PC-3 (cell line): ENCODE measurements at regions not wholly inside any gene's neighbourhood (a gene's known extent, or its start where the extent isn't known, plus 50 kb on each side); places are given as distances from the start of the nearest gene placed in this dataset.
A peak's percentile ranks its signal among the peaks of the same experiment; 100 is the strongest.

Experiments used
- ATAC-seq: fragments of 200-7000 bp; cut with Tn5 transposase; 2 replicates; pipeline ENCODE4 v1.9.1; 2020; ENCODE audit warnings: mild to moderate bottlenecking, moderate library complexity
- BruUV-seq: library from RNA; stranded (reverse); fragments of 400-500 nt; replicated peaks from 2 replicates; lab custom pipeline; 2021; lab: Mats Ljungman, UMichigan
- CTCF ChIA-PET: fragments of 300-600 bp; sonication (Branson Sonifier 250); formaldehyde crosslinking; loops from one replicate; lab custom pipeline; 2022; ENCODE audit warnings: antibody characterized with exemption; lab: Charles Lee
- POLR2A ChIA-PET: fragments of 300-600 bp; sonication (Branson Sonifier 250); formaldehyde crosslinking; loops from one replicate; lab custom pipeline; 2022; ENCODE audit warnings: antibody characterized with exemption; ENCODE audit not compliant: unreplicated experiment; lab: Charles Lee
- DNase-seq: peaks from one replicate; pipeline ENCODE4 v3.0.0-alpha.2; 2015
- H2AFZ ChIP-seq: fragments of 300-600 bp; sonication (generic); 2 replicates; pipeline ENCODE4 v1.6.0; 2016; ENCODE audit warnings: antibody characterized with exemption, low read length
- H3F3A ChIP-seq: fragments of 300-600 bp; sonication (generic); one replicate; pipeline ENCODE4 v1.6.0; 2017; ENCODE audit warnings: antibody characterized with exemption, low read length, control low read depth, mild to moderate bottlenecking; ENCODE audit not compliant: unreplicated experiment
- H3K27ac ChIP-seq: fragments of 300-600 bp; sonication (generic); 2 replicates; pipeline ENCODE4 v1.5.1; 2016; ENCODE audit warnings: mild to moderate bottlenecking, low read length
- H3K27me3 ChIP-seq: fragments of 300-600 bp; sonication (generic); 2 replicates; pipeline ENCODE4 v1.6.1; 2016; ENCODE audit warnings: low read length, mixed read lengths
- H3K36me3 ChIP-seq: fragments of 300-600 bp; sonication (generic); 2 replicates; pipeline ENCODE4 v1.6.1; 2016; ENCODE audit warnings: low read depth, mixed run types, low read length, mixed read lengths
- H3K4me1 ChIP-seq: fragments of 300-600 bp; sonication (generic); 2 replicates; pipeline ENCODE4 v1.5.1; 2016; ENCODE audit warnings: low read length; ENCODE audit not compliant: insufficient read depth
- H3K4me2 ChIP-seq: fragments of 300-600 bp; sonication (generic); 2 replicates; pipeline ENCODE4 v1.6.0; 2016; ENCODE audit warnings: low read length
- H3K4me3 ChIP-seq: fragments of 300-600 bp; sonication (generic); 2 replicates; pipeline ENCODE4 v1.5.1; 2016; ENCODE audit warnings: mild to moderate bottlenecking, low read length, mixed read lengths
- H3K79me2 ChIP-seq: fragments of 300-600 bp; sonication (generic); 2 replicates; pipeline ENCODE4 v1.6.1; 2017; ENCODE audit warnings: low read length, mixed read lengths
- H3K9ac ChIP-seq: fragments of 300-600 bp; sonication (generic); 2 replicates; pipeline ENCODE4 v1.6.0; 2016; ENCODE audit warnings: mild to moderate bottlenecking, low read length
- H3K9me2 ChIP-seq: fragments of 300-600 bp; sonication (generic); replicated peaks from 2 replicates; pipeline ENCODE4 v1.6.1; 2016; ENCODE audit warnings: mixed run types, low read length, mixed read lengths
- H3K9me3 ChIP-seq: fragments of 300-600 bp; sonication (generic); 2 replicates; pipeline ENCODE4 v1.6.1; 2016; ENCODE audit warnings: low read length, mixed read lengths
- H4K20me1 ChIP-seq: fragments of 300-600 bp; sonication (generic); 2 replicates; pipeline ENCODE4 v1.6.1; 2016; ENCODE audit warnings: low read length, mixed read lengths
- CTCF ChIP-seq: fragments of 300-600 bp; sonication (generic); conservative IDR thresholded peaks from 2 replicates; pipeline ENCODE4 v1.5.1; 2017; ENCODE audit warnings: antibody characterized with exemption, low read depth, mild to moderate bottlenecking, low read length
- EZH2 ChIP-seq: fragments of 300-600 bp; sonication (generic); IDR thresholded peaks from one replicate; pipeline ENCODE4 v1.6.1; 2017; ENCODE audit warnings: antibody characterized with exemption, mild to moderate bottlenecking, low read length; ENCODE audit not compliant: unreplicated experiment
- EZH2phosphoT487 ChIP-seq: fragments of 300-600 bp; sonication (generic); IDR thresholded peaks from 2 replicates; pipeline ENCODE4 v1.6.1; 2018; ENCODE audit warnings: mild to moderate bottlenecking, antibody characterized with exemption, low read length, borderline replicate concordance
- intact Hi-C: fragments of 100-400 bp; cut with micrococcal nuclease; formaldehyde crosslinking; loops from 2 replicates; pipeline ENCODE4 v1.9.0; 2023

- Histone ChIP-seq H3K27me3 (no peaks in the 10 kb centered on the region), H3K9ac (no peak overlapping the region), H3K9me3 (no peaks in the 10 kb centered on the region), H3K36me3 (no peaks in the 10 kb centered on the region), H3K79me2 (no peaks in the 10 kb centered on the region), H3F3A (no peaks in the 10 kb centered on the region), H4K20me1 (no peaks in the 10 kb centered on the region), H3K4me2 (no peak overlapping the region), H3K9me2 (no peaks in the 10 kb centered on the region), H2AFZ (no peak overlapping the region), H3K4me3 (no peak overlapping the region), H3K4me1 (no peaks in the 10 kb centered on the region), H3K27ac (no peak overlapping the region)
- CTCF ChIA-PET = interaction anchor here (0.6 kb wide), 1 partner anchor 169 kb away, joined by 3 read pairs; no protein-coding TSS in a partner anchor
- DNase-seq = peak; percentile 67
- POLR2A ChIA-PET = interaction anchor here (0.5 kb wide), 1 partner anchor 132 kb away, joined by 6 read pairs; no protein-coding TSS in a partner anchor
- BruUV-seq = no TSS peak
- TF ChIP-seq EZH2phosphoT487 (no peak), CTCF (peak; percentile 72)
- intact Hi-C loops = loop anchor here (1.0 to 10.0 kb wide), 5 partner anchors 131 to 1260 kb away; no protein-coding TSS in a partner anchor
- peak; percentile 35; the same call in 1 of the 2 replicates for ATAC-seq
Observed at GRCh38 chr3:148077318-148077923, 620.3 kb upstream of the AGTR1 start.

DNA sequence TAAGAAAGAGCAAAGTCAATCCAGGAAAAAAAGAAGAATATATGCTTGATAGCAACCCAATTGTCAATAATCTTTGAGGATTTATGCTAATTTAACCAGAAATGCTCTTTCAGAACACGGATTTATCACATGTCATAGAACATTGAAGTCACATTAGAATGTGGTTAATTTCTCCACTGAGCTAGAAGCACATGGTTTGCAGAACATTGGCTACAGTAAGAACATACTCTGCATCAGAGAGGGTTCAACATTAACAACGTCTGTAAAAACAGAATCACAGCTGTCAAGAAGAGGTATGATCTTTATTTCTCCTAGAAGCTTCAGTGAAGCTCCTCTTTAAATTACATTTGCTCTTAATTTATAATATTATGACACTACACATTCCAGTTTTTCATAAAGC, 619.7 kb upstream of the AGTR1 start:
- Histone ChIP-seq H3K9ac (no peak overlapping the region), H3K27me3 (no peaks in the 10 kb centered on the region), H2AFZ (no peak overlapping the region), H3K9me2 (no peaks in the 10 kb centered on the region), H3K79me2 (no peaks in the 10 kb centered on the region), H3K36me3 (no peaks in the 10 kb centered on the region), H3K4me2 (no peak overlapping the region), H4K20me1 (no peaks in the 10 kb centered on the region), H3F3A (no peaks in the 10 kb centered on the region), H3K4me1 (no peaks in the 10 kb centered on the region), H3K9me3 (no peaks in the 10 kb centered on the region), H3K4me3 (no peak overlapping the region), H3K27ac (no peak overlapping the region)
- no TSS peak for BruUV-seq
- CTCF ChIA-PET = no interaction called here
- no peak for ATAC-seq
- no peak for DNase-seq
- intact Hi-C loops = loop anchor here (1.0 to 10.0 kb wide), 5 partner anchors 132 to 1261 kb away; no protein-coding TSS in a partner anchor
- TF ChIP-seq EZH2 = no peak
- TF ChIP-seq EZH2phosphoT487 = no peak
- TF ChIP-seq CTCF = no peak
- POLR2A ChIA-PET = interaction anchor here (0.5 kb wide), 1 partner anchor 133 kb away, joined by 6 read pairs; no protein-coding TSS in a partner anchor

- H3K4me3 ChIP-seq = no peak overlapping the region
- H3K36me3 ChIP-seq = no peaks in the 10 kb centered on the region
- no peak for TF ChIP-seq EZH2
- no peak for TF ChIP-seq CTCF
- POLR2A ChIA-PET = no interaction called here
- intact Hi-C loops = loop anchor here (5.0 to 10.0 kb wide), 2 partner anchors 244 to 956 kb away; no protein-coding TSS in a partner anchor
- H3K4me2 ChIP-seq = no peak overlapping the region
- no peaks in the 10 kb centered on the region for H4K20me1 ChIP-seq
- no peaks in the 10 kb centered on the region for H3K4me1 ChIP-seq
- H3K27ac ChIP-seq = no peak overlapping the region
- no peaks in the 10 kb centered on the region for H3K79me2 ChIP-seq
- H3F3A ChIP-seq = no peaks in the 10 kb centered on the region
- peaks cover 4% of the 10 kb centered on the region for H3K27me3 ChIP-seq
- no peak overlapping the region for H2AFZ ChIP-seq
- H3K9me3 ChIP-seq = no peaks in the 10 kb centered on the region
- H3K9ac ChIP-seq = no peak overlapping the region
- no peaks in the 10 kb centered on the region for H3K9me2 ChIP-seq
- no peak for ATAC-seq
- CTCF ChIA-PET = no interaction called here
- DNase-seq = no peak
- no TSS peak for BruUV-seq
Observed at GRCh38 chr3:148078658-148079057, 619.0 kb upstream of the AGTR1 start.
